GM23338 (cell line): ENCODE measurements at regions not wholly inside any gene's neighbourhood (a gene's known extent, or its start where the extent isn't known, plus 50 kb on each side); places are given as distances from the start of the nearest gene placed in this dataset.

ENCODE experiments used
- ATAC-seq: fragments of 200-7000 bp; cut with Tn5 transposase; 3 replicates; pipeline ENCODE4 v1.9.1; 2020
- DNase-seq: peaks from one replicate; pipeline ENCODE4 v3.0.0-alpha.2; 2015; ENCODE audit warnings: low spot score
- H2AFZ ChIP-seq: fragments of 200-600 bp; sonication (generic); 2 replicates; pipeline ENCODE4 v1.8.0; 2016; ENCODE audit warnings: antibody characterized with exemption, mild to moderate bottlenecking, moderate library complexity
- H3F3A ChIP-seq: fragments of 200-600 bp; sonication (generic); replicated peaks from 2 replicates; pipeline ENCODE4 v1.8.0; 2017; ENCODE audit warnings: antibody characterized with exemption, mixed run types, low read depth
- H3K27ac ChIP-seq: fragments of 200-600 bp; sonication (generic); 2 replicates; pipeline ENCODE4 v1.6.1; 2016; ENCODE audit warnings: low read depth
- H3K27me3 ChIP-seq: fragments of 200-600 bp; sonication (generic); 2 replicates; pipeline ENCODE4 v1.8.0; 2016; ENCODE audit warnings: mild to moderate bottlenecking, mixed run types, moderate library complexity; ENCODE audit not compliant: insufficient read depth
- H3K36me3 ChIP-seq: fragments of 200-600 bp; sonication (generic); 2 replicates; pipeline ENCODE4 v1.8.0; 2016; ENCODE audit warnings: mild to moderate bottlenecking; ENCODE audit not compliant: insufficient read depth
- H3K4me1 ChIP-seq: fragments of 200-600 bp; sonication (generic); 2 replicates; pipeline ENCODE4 v1.8.0; 2016; ENCODE audit warnings: mild to moderate bottlenecking, moderate library complexity; ENCODE audit not compliant: insufficient read depth
- H3K4me2 ChIP-seq: fragments of 200-600 bp; sonication (generic); 2 replicates; pipeline ENCODE4 v1.7.1; 2017; ENCODE audit warnings: mixed run types
- H3K4me3 ChIP-seq: fragments of 200-600 bp; sonication (generic); 2 replicates; pipeline ENCODE4 v1.6.1; 2016; ENCODE audit warnings: mixed run types
- H3K79me2 ChIP-seq: fragments of 200-600 bp; sonication (generic); replicated peaks from 2 replicates; pipeline ENCODE4 v1.8.0; 2017; ENCODE audit warnings: mild to moderate bottlenecking; ENCODE audit not compliant: insufficient read depth
- H3K9me2 ChIP-seq: fragments of 200-600 bp; sonication (generic); 2 replicates; pipeline ENCODE4 v1.8.0; 2017; ENCODE audit not compliant: insufficient read depth
- H4K20me1 ChIP-seq: fragments of 200-600 bp; sonication (generic); replicated peaks from 2 replicates; pipeline ENCODE4 v1.8.0; 2017; ENCODE audit warnings: mild to moderate bottlenecking; ENCODE audit not compliant: insufficient read depth
- H3K27ac Mint-ChIP-seq: 2 replicates; pipeline ENCODE4 v1.8.0; 2020; ENCODE audit warnings: inconsistent platforms, mild to moderate bottlenecking, moderate library complexity, mixed read lengths
- H3K27me3 Mint-ChIP-seq: 3 replicates; pipeline ENCODE4 v1.8.0; 2022; ENCODE audit warnings: low read depth, mild to moderate bottlenecking, moderate library complexity, mixed read lengths, inconsistent platforms; ENCODE audit not compliant: insufficient read depth, poor library complexity
- H3K36me3 Mint-ChIP-seq: 3 replicates; pipeline ENCODE4 v1.8.0; 2021; ENCODE audit warnings: low read depth, mild to moderate bottlenecking, inconsistent platforms, moderate library complexity, mixed read lengths
- H3K4me1 Mint-ChIP-seq: 3 replicates; pipeline ENCODE4 v1.8.0; 2020; ENCODE audit warnings: mild to moderate bottlenecking, inconsistent platforms, mixed read lengths
- H3K4me3 Mint-ChIP-seq: 3 replicates; pipeline ENCODE4 v1.8.0; 2021; ENCODE audit warnings: moderate library complexity, mild to moderate bottlenecking, inconsistent platforms, mixed read lengths
- H3K9me3 Mint-ChIP-seq: 3 replicates; pipeline ENCODE4 v1.8.0; 2020; ENCODE audit warnings: moderate library complexity, mild to moderate bottlenecking, inconsistent platforms, mixed read lengths
- CREB1 ChIP-seq: fragments of 250-450 bp; sonication (Bioruptor Pico); IDR thresholded peaks from 2 replicates; pipeline ENCODE4 v1.5.0; 2020; ENCODE audit warnings: low read depth, mild to moderate bottlenecking, moderate library complexity
- EZH2 ChIP-seq: fragments of 200-600 bp; sonication (generic); IDR thresholded peaks from one replicate; pipeline ENCODE4 v1.8.0; 2017; ENCODE audit warnings: antibody characterized with exemption, mild to moderate bottlenecking, low read depth; ENCODE audit not compliant: unreplicated experiment
- EZH2phosphoT487 ChIP-seq: fragments of 200-600 bp; sonication (generic); IDR thresholded peaks from one replicate; pipeline ENCODE4 v1.8.1; 2018; ENCODE audit warnings: antibody characterized with exemption; ENCODE audit not compliant: unreplicated experiment
- JUNB ChIP-seq: IDR thresholded peaks from one replicate; pipeline ENCODE4 v1.6.1; 2016; ENCODE audit warnings: antibody characterized with exemption; ENCODE audit not compliant: unreplicated experiment
- NANOG ChIP-seq: IDR thresholded peaks from 2 replicates; pipeline ENCODE4 v1.6.1; 2016; ENCODE audit warnings: antibody characterized with exemption, borderline replicate concordance
- POLR2AphosphoS5 ChIP-seq: IDR thresholded peaks from 2 replicates; pipeline ENCODE4 v1.6.1; 2016; ENCODE audit warnings: antibody characterized with exemption, low read depth
- STAT1 ChIP-seq: IDR thresholded peaks from one replicate; pipeline ENCODE4 v1.6.1; 2016; ENCODE audit warnings: antibody characterized with exemption; ENCODE audit not compliant: unreplicated experiment
- ZNF114 ChIP-seq: fragments of 250-450 bp; sonication (Bioruptor Pico); IDR thresholded peaks from 2 replicates; pipeline ENCODE4 v1.5.0; 2020; ENCODE audit warnings: mild to moderate bottlenecking, moderate library complexity
- ZNF331 ChIP-seq: fragments of 250-450 bp; sonication (Bioruptor Pico); IDR thresholded peaks from 2 replicates; pipeline ENCODE4 v1.5.0; 2020; ENCODE audit warnings: low read depth, mild to moderate bottlenecking, moderate library complexity
- TF ChIP-seq, protein P1 (sequence below), 2 experiments: fragments of 200-600 bp in 1 of 2; sonication (generic) in 1 of 2; conservative IDR thresholded peaks; 2 replicates each; pipeline versions ENCODE4 v1.5.1 to v1.6.1; 2016 to 2017; ENCODE audit warnings: antibody characterized with exemption in 2 of 2, low read depth in 2 of 2, mild to moderate bottlenecking in 2 of 2, moderate library complexity in 1 of 2
- TF ChIP-seq, protein P2 (sequence below): IDR thresholded peaks from 2 replicates; pipeline ENCODE4 v1.6.1; 2016; ENCODE audit warnings: antibody characterized with exemption
- TF ChIP-seq, protein P3 (sequence below): IDR thresholded peaks from one replicate; pipeline ENCODE4 v1.6.1; 2018; ENCODE audit warnings: antibody characterized with exemption; ENCODE audit not compliant: unreplicated experiment
- TF ChIP-seq, protein P4 (sequence below): fragments of 250-450 bp; sonication (Bioruptor Pico); IDR thresholded peaks from 2 replicates; pipeline ENCODE4 v1.5.0; 2020; ENCODE audit warnings: mild to moderate bottlenecking, moderate library complexity

DNA sequence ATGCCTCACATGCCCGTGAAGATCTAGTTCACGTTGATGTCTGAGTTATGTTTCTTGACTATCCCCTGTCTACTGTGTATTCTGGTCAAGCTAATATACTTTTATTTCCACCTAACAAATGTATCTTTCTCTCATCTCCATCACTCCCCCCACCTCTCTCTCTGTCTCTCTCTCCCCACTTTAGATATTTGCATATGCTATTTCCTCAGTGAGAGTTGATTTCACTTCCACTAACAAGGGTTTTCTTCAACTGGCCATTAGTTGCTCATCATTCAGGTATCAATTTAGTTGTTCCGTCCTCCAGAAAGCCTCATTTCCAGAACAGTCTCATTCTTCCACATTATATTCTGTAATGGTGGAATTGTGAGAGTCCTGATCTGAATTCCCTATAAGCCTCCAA lies 1777.8 kb upstream of the TENM3 start (continued):
- TF ChIP-seq CREB1: no peak
- TF ChIP-seq, protein P1, sequence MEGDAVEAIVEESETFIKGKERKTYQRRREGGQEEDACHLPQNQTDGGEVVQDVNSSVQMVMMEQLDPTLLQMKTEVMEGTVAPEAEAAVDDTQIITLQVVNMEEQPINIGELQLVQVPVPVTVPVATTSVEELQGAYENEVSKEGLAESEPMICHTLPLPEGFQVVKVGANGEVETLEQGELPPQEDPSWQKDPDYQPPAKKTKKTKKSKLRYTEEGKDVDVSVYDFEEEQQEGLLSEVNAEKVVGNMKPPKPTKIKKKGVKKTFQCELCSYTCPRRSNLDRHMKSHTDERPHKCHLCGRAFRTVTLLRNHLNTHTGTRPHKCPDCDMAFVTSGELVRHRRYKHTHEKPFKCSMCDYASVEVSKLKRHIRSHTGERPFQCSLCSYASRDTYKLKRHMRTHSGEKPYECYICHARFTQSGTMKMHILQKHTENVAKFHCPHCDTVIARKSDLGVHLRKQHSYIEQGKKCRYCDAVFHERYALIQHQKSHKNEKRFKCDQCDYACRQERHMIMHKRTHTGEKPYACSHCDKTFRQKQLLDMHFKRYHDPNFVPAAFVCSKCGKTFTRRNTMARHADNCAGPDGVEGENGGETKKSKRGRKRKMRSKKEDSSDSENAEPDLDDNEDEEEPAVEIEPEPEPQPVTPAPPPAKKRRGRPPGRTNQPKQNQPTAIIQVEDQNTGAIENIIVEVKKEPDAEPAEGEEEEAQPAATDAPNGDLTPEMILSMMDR (conservative IDR thresholded peaks at IDR 0.05; ENCODE audit: low read depth in 2 of 2): no peak
- TF ChIP-seq ZNF331 (CRISPR knock-in tag): no peak
- TF ChIP-seq POLR2AphosphoS5: no peak
- TF ChIP-seq, protein P2, sequence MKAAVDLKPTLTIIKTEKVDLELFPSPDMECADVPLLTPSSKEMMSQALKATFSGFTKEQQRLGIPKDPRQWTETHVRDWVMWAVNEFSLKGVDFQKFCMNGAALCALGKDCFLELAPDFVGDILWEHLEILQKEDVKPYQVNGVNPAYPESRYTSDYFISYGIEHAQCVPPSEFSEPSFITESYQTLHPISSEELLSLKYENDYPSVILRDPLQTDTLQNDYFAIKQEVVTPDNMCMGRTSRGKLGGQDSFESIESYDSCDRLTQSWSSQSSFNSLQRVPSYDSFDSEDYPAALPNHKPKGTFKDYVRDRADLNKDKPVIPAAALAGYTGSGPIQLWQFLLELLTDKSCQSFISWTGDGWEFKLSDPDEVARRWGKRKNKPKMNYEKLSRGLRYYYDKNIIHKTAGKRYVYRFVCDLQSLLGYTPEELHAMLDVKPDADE: no peak
- TF ChIP-seq ZNF114 (CRISPR knock-in tag): no peak
- TF ChIP-seq JUNB: no peak

DNA sequence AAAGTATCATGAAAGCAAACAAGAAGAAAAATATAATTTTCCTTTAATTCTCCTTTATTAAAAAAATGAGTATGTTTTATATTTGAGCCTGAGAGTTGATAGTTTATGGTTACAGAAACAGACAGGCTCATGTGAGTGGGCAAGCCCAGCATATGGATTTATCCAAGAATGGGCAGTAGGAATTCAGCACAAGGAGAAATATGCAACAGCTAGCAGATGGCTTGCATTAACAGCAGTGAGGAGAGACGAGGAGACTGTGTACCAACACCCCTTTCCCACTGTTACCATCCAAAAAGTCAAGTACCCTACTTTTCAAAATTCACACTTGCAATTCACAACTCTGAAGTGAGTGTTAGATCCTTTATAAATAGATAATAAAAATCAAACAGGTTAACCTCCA lies 1760.2 kb upstream of the TENM3 start:
- H3K9me2 ChIP-seq: no peaks in the 10 kb centered on the region
- no peaks in the 10 kb centered on the region for H3K36me3 ChIP-seq
- no peaks in the 10 kb centered on the region for H3K79me2 ChIP-seq
- Mint-ChIP-seq H3K27ac (no peak overlapping the region), H3K27me3 (peaks cover 2% of the 10 kb centered on the region), H3K36me3 (peaks cover 6% of the 10 kb centered on the region; the same call in 1 of the 3 replicates), H3K4me3 (no peak overlapping the region), H3K9me3 (no peaks in the 10 kb centered on the region), H3K4me1 (no peaks in the 10 kb centered on the region)
- H3K27me3 ChIP-seq: no peaks in the 10 kb centered on the region
- H3K4me2 ChIP-seq: no peak overlapping the region
- no peaks in the 10 kb centered on the region for H3K4me1 ChIP-seq
- ATAC-seq (no peak), DNase-seq (no peak)
- no peaks in the 10 kb centered on the region for H4K20me1 ChIP-seq
- H2AFZ ChIP-seq: no peak overlapping the region
- H3K27ac ChIP-seq: no peak overlapping the region
- H3F3A ChIP-seq: no peaks in the 10 kb centered on the region
- no peak overlapping the region for H3K4me3 ChIP-seq
- TF ChIP-seq, protein P3, sequence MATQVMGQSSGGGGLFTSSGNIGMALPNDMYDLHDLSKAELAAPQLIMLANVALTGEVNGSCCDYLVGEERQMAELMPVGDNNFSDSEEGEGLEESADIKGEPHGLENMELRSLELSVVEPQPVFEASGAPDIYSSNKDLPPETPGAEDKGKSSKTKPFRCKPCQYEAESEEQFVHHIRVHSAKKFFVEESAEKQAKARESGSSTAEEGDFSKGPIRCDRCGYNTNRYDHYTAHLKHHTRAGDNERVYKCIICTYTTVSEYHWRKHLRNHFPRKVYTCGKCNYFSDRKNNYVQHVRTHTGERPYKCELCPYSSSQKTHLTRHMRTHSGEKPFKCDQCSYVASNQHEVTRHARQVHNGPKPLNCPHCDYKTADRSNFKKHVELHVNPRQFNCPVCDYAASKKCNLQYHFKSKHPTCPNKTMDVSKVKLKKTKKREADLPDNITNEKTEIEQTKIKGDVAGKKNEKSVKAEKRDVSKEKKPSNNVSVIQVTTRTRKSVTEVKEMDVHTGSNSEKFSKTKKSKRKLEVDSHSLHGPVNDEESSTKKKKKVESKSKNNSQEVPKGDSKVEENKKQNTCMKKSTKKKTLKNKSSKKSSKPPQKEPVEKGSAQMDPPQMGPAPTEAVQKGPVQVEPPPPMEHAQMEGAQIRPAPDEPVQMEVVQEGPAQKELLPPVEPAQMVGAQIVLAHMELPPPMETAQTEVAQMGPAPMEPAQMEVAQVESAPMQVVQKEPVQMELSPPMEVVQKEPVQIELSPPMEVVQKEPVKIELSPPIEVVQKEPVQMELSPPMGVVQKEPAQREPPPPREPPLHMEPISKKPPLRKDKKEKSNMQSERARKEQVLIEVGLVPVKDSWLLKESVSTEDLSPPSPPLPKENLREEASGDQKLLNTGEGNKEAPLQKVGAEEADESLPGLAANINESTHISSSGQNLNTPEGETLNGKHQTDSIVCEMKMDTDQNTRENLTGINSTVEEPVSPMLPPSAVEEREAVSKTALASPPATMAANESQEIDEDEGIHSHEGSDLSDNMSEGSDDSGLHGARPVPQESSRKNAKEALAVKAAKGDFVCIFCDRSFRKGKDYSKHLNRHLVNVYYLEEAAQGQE: no peak
- TF ChIP-seq EZH2 (no peak), JUNB (no peak), STAT1 (no peak), POLR2AphosphoS5 (no peak), NANOG (no peak), EZH2phosphoT487 (no peak)
- TF ChIP-seq, protein P4, sequence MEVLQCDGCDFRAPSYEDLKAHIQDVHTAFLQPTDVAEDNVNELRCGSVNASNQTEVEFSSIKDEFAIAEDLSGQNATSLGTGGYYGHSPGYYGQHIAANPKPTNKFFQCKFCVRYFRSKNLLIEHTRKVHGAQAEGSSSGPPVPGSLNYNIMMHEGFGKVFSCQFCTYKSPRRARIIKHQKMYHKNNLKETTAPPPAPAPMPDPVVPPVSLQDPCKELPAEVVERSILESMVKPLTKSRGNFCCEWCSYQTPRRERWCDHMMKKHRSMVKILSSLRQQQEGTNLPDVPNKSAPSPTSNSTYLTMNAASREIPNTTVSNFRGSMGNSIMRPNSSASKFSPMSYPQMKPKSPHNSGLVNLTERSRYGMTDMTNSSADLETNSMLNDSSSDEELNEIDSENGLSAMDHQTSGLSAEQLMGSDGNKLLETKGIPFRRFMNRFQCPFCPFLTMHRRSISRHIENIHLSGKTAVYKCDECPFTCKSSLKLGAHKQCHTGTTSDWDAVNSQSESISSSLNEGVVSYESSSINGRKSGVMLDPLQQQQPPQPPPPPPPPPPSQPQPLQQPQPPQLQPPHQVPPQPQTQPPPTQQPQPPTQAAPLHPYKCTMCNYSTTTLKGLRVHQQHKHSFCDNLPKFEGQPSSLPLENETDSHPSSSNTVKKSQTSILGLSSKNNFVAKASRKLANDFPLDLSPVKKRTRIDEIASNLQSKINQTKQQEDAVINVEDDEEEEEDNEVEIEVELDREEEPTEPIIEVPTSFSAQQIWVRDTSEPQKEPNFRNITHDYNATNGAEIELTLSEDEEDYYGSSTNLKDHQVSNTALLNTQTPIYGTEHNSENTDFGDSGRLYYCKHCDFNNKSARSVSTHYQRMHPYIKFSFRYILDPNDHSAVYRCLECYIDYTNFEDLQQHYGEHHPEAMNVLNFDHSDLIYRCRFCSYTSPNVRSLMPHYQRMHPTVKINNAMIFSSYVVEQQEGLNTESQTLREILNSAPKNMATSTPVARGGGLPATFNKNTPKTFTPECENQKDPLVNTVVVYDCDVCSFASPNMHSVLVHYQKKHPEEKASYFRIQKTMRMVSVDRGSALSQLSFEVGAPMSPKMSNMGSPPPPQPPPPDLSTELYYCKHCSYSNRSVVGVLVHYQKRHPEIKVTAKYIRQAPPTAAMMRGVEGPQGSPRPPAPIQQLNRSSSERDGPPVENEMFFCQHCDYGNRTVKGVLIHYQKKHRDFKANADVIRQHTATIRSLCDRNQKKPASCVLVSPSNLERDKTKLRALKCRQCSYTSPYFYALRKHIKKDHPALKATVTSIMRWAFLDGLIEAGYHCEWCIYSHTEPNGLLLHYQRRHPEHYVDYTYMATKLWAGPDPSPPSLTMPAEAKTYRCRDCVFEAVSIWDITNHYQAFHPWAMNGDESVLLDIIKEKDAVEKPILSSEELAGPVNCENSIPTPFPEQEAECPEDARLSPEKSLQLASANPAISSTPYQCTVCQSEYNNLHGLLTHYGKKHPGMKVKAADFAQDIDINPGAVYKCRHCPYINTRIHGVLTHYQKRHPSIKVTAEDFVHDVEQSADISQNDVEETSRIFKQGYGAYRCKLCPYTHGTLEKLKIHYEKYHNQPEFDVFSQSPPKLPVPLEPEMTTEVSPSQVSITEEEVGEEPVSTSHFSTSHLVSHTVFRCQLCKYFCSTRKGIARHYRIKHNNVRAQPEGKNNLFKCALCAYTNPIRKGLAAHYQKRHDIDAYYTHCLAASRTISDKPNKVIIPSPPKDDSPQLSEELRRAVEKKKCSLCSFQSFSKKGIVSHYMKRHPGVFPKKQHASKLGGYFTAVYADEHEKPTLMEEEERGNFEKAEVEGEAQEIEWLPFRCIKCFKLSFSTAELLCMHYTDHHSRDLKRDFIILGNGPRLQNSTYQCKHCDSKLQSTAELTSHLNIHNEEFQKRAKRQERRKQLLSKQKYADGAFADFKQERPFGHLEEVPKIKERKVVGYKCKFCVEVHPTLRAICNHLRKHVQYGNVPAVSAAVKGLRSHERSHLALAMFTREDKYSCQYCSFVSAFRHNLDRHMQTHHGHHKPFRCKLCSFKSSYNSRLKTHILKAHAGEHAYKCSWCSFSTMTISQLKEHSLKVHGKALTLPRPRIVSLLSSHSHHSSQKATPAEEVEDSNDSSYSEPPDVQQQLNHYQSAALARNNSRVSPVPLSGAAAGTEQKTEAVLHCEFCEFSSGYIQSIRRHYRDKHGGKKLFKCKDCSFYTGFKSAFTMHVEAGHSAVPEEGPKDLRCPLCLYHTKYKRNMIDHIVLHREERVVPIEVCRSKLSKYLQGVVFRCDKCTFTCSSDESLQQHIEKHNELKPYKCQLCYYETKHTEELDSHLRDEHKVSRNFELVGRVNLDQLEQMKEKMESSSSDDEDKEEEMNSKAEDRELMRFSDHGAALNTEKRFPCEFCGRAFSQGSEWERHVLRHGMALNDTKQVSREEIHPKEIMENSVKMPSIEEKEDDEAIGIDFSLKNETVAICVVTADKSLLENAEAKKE (CRISPR knock-in tag): no peak
